Spinal cord (tissue), 9 donors: ENCODE measurements at regions not wholly inside any gene's neighbourhood (a gene's known extent, or its start where the extent isn't known, plus 50 kb on each side); places are given as distances from the start of the nearest gene placed in this dataset.
A peak's percentile ranks its signal among the peaks of the same experiment; 100 is the strongest.

ENCODE experiments used
- DNase-seq, 6 donors: peaks; one replicate each; pipeline versions ENCODE4 v3.0.0 to v3.0.0-alpha.2; 2013 to 2015; ENCODE audit warnings: low spot score in 6 of 6, low read depth in 4 of 6
- H3K27ac ChIP-seq: one replicate; pipeline ENCODE4 v1.5.1; 2013; ENCODE audit warnings: low read depth, low read length, control low read depth
- H3K27me3 ChIP-seq: one replicate; pipeline ENCODE4 v1.6.1; 2013; ENCODE audit warnings: low read length; ENCODE audit not compliant: control insufficient read depth, insufficient read depth
- H3K36me3 ChIP-seq: one replicate; pipeline ENCODE4 v1.6.1; 2013; ENCODE audit warnings: low read length; ENCODE audit not compliant: control insufficient read depth, insufficient read depth
- H3K4me1 ChIP-seq: one replicate; pipeline ENCODE4 v1.6.1; 2013; ENCODE audit warnings: low read length; ENCODE audit not compliant: control insufficient read depth, insufficient read depth
- H3K4me3 ChIP-seq: one replicate; pipeline ENCODE4 v1.5.1; 2013; ENCODE audit warnings: low read depth, low read length, control low read depth
- H3K9me3 ChIP-seq: one replicate; pipeline ENCODE4 v1.6.1; 2013; ENCODE audit warnings: low read length; ENCODE audit not compliant: control insufficient read depth, insufficient read depth
- WGBS: methylation state at CpG from one replicate; pipeline ENCODE4 v1.1.5; 2013; ENCODE audit warnings: missing lambda C conversion rate; ENCODE audit not compliant: insufficient coverage; 5-methylcytosine and 5-hydroxymethylcytosine counted together
- donor health status: healthy.

DNA sequence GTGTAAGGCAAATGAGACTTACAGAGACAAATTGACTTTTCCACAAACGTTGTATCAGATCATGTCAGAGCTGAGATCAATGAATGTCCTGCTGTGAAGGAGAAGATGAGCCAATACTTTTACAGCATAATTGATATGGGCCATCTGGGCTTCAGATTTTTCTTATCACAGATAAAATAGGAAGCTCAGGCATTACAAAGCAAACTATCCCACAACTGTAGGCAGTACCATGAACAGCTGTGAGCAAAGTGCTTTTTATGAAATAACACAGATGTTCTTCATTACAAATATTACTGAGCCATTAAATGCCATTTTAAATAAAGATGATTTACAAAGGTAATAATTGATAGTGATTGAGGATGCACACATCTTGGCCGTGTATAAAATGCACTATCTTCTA, 852.3 kb downstream of the OTOL1 start:
- H3K27me3 ChIP-seq: no peaks in the 10 kb centered on the region
- DNase-seq: peak in 1 of 6 donors; percentile 62
- no peaks in the 10 kb centered on the region for H3K36me3 ChIP-seq
- no peak overlapping the region for H3K4me3 ChIP-seq
- no peaks in the 10 kb centered on the region for H3K4me1 ChIP-seq
- whole genome bisulfite sequencing: no CpG with 5 or more reads among the region's 2 CpGs
- H3K9me3 ChIP-seq: no peaks in the 10 kb centered on the region
- H3K27ac ChIP-seq: no peak overlapping the region

DNA sequence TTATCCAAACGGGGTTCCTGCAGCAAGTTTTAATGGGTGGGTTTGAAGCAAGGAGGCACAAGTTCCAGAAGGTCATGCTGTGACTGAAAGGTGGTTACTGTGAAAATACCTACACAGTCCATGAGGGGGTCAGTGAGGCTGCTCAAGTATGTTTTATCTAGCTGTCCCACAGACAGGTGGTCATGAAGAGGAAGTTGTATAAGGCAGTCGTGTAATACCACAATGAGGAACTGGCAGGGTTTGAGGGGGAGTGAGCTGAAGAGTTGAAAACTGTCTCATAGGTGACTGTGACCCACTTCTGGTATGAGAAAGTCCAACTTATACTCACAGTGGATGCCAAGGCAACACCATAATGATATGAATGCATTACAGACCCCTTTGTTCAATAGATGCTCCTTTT, 856.8 kb downstream of the OTOL1 start:
- H3K4me3 ChIP-seq: no peak overlapping the region

DNA sequence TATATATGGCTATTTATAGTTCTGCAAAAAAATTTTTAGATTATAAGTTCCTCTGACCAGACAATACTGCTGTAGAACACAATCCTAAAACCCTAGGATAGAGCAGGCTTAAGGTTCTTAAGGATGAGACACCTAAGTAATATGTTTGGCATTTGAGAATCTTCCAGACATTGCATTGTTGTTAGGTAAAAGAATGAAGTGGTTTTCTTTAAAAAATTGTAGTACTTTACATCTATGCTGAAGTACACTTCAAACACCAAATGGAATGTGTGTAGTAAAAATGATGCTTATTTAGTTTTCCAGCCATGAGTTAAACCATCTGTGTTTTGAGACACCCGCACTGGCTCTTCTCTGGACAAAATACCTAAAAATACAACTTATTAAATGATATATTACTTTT, 857.7 kb downstream of the OTOL1 start:
- H3K4me1 ChIP-seq: no peaks in the 10 kb centered on the region
- DNase-seq: no peak
- no peak overlapping the region for H3K27ac ChIP-seq
- no peaks in the 10 kb centered on the region for H3K9me3 ChIP-seq
- no CpG with 5 or more reads among the region's 1 CpG for WGBS
- no peaks in the 10 kb centered on the region for H3K27me3 ChIP-seq
- no peak overlapping the region for H3K4me3 ChIP-seq
- H3K36me3 ChIP-seq: no peaks in the 10 kb centered on the region

More for the DNA sequence above, 856.8 kb downstream of the OTOL1 start:
- H3K27me3 ChIP-seq: no peaks in the 10 kb centered on the region
- 52% methylated on average over 2 of the region's 2 CpGs for WGBS
- no peak for DNase-seq
- no peaks in the 10 kb centered on the region for H3K36me3 ChIP-seq
- H3K27ac ChIP-seq: no peak overlapping the region
- H3K9me3 ChIP-seq: no peaks in the 10 kb centered on the region
- no peaks in the 10 kb centered on the region for H3K4me1 ChIP-seq

DNA sequence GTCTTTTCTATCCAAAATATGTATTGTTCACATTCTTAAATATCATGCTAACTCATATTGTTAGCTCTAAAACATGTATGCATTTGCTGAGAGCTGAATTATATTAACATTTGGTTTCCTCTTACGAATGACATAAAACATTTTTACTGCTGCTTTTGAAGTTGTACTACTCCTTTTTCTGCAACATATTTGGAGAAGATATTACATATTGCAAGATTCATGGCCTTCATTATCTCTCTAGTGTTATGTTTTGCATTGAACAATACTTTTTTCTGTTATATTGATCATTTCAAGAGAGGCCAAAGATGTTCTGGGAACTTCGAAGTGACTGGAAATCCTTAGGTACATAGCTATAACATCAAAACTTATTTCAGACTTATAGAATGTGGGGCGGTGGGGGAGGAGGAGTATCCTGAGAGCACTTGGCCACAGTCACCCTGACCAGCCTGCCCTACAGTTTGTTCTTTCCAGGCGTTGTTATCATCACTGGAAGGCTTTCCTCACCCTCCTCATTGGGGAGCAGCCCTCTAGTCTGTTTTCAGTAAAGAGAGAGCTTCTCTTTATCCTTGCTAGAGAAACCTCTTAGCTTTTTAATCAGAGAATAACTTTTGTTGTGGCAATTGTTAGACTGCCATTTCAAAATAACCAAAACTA, 868.6 kb downstream of the OTOL1 start:
- H3K4me1 ChIP-seq: no peaks in the 10 kb centered on the region
- no peaks in the 10 kb centered on the region for H3K36me3 ChIP-seq
- WGBS: 60% methylated on average over 1 of the region's 4 CpGs
- H3K4me3 ChIP-seq: no peak overlapping the region
- peak in 1 of 6 donors; percentile 66 for DNase-seq
- no peaks in the 10 kb centered on the region for H3K9me3 ChIP-seq
- no peaks in the 10 kb centered on the region for H3K27me3 ChIP-seq
- no peak overlapping the region for H3K27ac ChIP-seq

DNA sequence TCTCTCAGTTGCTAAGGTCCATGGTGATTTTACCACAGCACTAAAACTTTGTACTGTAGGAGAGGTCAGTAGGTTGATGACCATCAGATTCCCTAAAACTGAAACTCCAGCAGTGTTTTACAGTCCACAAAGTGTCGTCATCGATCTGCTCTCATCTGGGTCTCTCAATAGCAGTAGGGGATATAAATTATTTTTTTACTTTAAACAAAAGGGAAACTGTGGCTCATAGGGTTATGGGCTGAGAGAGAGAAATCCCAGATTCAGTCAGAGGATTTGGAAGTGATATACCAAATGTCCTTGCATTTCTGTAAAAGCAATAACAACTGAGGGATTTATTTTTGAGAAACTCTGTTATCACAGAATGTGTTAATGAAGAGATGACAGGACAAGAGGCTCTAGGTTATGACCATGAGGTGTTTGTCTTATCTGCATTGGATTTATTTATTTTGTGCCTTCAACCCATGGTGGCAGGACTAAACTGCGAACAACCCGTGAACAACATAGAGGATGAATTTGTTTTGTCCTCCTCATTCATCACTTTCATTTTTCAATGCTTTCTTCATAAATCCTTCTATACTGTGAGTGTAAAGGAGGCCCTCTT, 869.7 kb downstream of the OTOL1 start:
- WGBS: 86% methylated on average over 2 of the region's 4 CpGs
- Histone ChIP-seq H3K9me3 (no peaks in the 10 kb centered on the region), H3K4me1 (no peaks in the 10 kb centered on the region), H3K36me3 (no peaks in the 10 kb centered on the region), H3K4me3 (no peak overlapping the region), H3K27me3 (no peaks in the 10 kb centered on the region), H3K27ac (no peak overlapping the region)
- no peak for DNase-seq

DNA sequence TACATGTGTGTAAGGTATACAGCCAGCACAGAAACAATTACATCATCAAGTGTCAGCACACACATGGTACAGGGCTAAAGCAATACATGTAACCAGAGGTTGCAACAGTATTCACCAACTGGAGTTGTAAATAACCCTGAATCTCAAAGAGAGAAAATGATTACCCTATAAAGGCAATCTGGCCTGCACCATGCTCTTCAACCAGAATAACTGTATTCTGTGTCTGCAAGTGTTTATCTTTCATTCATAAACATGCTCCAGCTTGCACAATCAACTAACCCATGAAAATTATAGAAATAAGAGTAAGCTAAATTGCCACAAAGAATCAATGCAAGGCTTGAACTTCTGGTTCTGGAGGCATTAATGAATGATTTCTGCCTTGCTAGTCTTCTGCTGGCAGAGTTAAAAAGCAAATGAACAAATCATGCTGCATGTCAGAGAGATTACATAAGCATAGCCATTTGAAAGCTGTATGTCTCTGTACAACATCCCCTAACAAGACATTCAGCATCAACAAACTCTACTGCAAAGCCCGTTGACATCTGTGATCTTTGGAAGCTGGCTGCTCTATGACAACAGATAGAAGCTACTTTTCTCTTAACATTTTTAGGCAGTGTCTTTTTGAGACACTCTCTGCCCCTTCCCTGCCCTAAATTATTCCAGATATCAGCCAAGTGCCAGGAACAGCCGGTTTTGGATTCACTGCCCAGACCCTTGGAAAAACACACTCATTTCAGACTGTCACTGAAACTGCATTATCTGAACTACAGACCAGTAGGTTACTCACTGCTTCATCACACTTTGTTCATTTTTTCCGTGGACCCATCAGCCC, 871.0 kb downstream of the OTOL1 start:
- WGBS: 43% methylated on average over 3 of the region's 3 CpGs
- peak in 1 of 6 donors; percentile 62 for DNase-seq

DNA sequence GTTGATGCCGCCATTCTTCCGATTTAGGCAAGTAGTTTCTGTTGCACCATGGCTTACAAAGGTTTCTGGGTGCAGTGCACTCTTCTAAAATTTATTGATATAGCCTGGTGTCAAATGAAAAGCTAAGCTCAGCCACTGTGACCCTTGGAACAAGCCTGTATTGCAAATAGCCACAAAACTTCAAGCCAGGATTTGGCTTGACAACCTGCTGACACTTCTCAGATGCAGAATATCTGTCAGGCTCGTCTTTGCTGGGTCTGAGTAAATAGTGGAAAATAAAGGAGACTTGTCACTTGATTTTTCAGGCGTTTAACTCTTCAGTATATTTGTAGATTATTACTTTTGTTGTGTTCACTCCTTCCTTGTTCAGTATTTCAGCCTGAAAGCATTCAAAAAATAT, 871.8 kb downstream of the OTOL1 start:
- no peaks in the 10 kb centered on the region for H3K9me3 ChIP-seq
- peak overlapping the region; percentile 22 for H3K27ac ChIP-seq
- no peaks in the 10 kb centered on the region for H3K27me3 ChIP-seq
- H3K4me1 ChIP-seq: no peaks in the 10 kb centered on the region
- no CpG with 5 or more reads among the region's 4 CpGs for WGBS
- H3K4me3 ChIP-seq: no peak overlapping the region
- peak in 1 of 6 donors; percentile 34 for DNase-seq
- H3K36me3 ChIP-seq: no peaks in the 10 kb centered on the region

More for the DNA sequence above, 871.0 kb downstream of the OTOL1 start:
- H3K4me3 ChIP-seq: no peak overlapping the region
- peak overlapping the region; percentile 22 for H3K27ac ChIP-seq
- no peaks in the 10 kb centered on the region for H3K9me3 ChIP-seq
- no peaks in the 10 kb centered on the region for H3K4me1 ChIP-seq
- H3K36me3 ChIP-seq: no peaks in the 10 kb centered on the region
- H3K27me3 ChIP-seq: no peaks in the 10 kb centered on the region

DNA sequence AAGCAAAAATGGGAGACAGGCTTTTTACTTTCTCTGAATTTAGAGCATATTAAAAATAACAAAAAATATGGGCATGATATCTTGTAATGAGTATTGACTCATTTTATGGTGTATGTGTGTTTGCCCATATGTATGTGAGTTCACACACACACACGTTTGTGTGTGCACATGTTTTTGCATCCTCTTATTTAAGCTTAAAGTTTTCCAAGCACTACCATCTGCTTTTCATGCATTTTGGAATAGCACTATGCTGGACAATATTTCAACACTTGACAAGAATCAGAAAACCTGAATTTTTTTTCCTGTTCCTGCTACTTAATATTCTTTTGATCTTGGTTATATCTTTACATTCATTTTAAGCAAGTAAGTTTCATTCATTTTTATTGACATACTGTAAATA, 872.7 kb downstream of the OTOL1 start:
- Histone ChIP-seq H3K36me3 (no peaks in the 10 kb centered on the region), H3K9me3 (no peaks in the 10 kb centered on the region), H3K4me1 (no peaks in the 10 kb centered on the region), H3K27me3 (no peaks in the 10 kb centered on the region), H3K27ac (no peak overlapping the region), H3K4me3 (no peak overlapping the region)
- WGBS: no CpG with 5 or more reads among the region's 1 CpG
- peak in 1 of 6 donors; percentile 59 for DNase-seq

DNA sequence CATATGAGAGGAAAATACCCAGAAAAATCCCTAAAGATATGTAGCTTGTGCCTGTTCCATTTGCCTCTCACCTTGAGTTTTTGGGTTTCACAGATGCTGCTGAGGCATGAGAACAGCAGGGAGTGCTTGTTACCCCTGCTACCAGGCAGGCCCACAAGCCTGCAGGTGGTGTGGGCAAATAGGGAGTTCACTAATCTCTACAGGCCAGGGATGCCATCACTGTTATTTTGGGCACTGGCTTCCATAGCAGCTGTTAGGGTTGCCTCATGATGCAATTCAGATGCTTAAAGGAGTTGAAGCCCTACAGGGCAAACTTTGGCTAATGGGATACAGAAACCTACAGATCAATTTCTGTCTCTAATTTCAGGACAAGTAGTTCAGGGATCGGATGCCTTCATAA, 873.5 kb downstream of the OTOL1 start:
- H3K27me3 ChIP-seq: no peaks in the 10 kb centered on the region
- no peak for DNase-seq
- H3K4me1 ChIP-seq: no peaks in the 10 kb centered on the region
- no peak overlapping the region for H3K27ac ChIP-seq
- H3K36me3 ChIP-seq: no peaks in the 10 kb centered on the region
- no peaks in the 10 kb centered on the region for H3K9me3 ChIP-seq
- no CpG with 5 or more reads among the region's 1 CpG for WGBS
- no peak overlapping the region for H3K4me3 ChIP-seq
